ENCODE measurements at regions not wholly inside any gene's neighbourhood (a gene's known extent, or its start where the extent isn't known, plus 50 kb on each side); places are given as distances from the start of the nearest gene placed in this dataset.

DNA sequence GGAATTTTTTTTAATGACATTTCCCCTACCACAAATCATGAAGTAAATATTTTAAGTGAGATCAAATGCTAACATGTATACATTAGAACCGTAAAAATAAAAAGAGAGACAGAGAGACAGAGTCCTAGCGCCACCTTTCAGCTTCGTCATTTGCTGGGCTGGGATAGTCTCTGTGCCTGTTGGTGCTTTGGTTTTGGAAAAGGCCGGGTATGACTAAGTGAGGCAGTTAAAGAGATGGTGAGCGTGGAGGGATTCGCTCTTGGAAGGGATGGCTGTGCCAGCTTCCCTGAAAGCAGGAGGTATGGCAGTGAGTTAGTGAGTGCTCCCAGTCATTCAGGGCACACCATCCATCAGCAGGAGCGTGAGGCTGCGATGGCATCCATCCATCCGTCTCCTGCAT, 729.6 kb upstream of the WWC1 start:
- DNase-seq (ENCODE audit: low spot score) = no peak

GRCh38 chr5:167564275-167564674, 727.2 kb upstream of the WWC1 start:
- no peak for DNase-seq (ENCODE audit: low spot score)

DNA sequence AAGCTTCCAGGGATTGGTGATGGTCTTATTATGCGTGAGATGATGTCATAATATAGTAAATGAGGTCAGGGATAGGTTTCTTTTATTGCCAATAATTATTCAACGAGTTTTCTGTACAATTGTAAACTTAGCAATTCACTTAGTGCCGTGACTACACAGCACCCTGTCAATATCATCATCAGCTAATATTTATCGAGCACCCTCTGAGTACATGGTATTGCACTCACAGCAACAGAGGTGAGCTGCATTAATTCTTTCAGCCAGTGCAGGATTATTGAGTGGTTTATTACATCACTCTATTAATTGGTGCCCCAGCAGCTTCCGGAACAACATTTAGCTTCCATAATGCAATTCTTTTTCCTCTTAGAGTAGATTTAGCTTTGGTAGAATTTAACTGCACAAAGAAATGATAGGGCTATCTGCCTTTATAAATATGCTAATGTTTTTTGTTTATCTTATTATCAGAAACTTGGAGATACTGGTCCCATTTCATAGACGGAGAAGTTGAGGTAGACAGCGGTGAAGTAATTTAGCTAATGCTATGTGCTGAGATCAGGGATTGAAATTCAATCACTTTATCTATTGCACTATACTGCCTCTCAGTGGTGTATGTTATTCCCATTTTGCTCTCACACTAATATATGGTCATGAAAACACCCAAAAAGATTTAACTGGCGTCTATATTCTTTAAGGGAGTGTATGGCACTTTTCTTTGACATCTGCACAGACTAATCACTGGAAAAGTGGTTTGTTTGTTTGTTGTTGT, 726.1 kb upstream of the WWC1 start:
- DNase-seq (ENCODE audit: low spot score) = peak; percentile 35

GRCh38 chr5:167570431-167570830, 721.0 kb upstream of the WWC1 start:
- DNase-seq (ENCODE audit: low spot score) = no peak

DNA sequence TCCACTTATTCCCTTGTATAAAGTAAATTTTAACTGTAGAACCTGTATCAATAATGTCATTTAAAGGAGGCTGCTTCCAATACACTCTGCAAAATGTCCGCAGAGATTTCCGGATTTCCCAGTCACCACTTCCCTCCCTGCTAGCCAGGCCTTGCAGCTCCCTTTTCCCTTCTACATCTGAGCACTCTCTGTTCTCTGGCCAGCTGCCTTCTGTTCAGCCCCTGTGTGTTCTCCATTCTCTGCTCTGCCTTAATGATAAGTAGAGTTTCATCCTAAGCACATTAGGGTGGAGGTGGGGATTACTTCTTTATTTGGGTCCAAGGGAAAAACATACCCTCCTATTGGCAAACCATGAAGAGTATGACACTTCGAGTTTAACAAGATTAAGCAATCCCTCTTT, 719.6 kb upstream of the WWC1 start:
- DNase-seq (ENCODE audit: low spot score) = no peak

- DNase-seq (ENCODE audit: low spot score) = no peak
These were observed 717.9 kb upstream of the WWC1 start for GRCh38 chr5:167573370-167574127.

DNA sequence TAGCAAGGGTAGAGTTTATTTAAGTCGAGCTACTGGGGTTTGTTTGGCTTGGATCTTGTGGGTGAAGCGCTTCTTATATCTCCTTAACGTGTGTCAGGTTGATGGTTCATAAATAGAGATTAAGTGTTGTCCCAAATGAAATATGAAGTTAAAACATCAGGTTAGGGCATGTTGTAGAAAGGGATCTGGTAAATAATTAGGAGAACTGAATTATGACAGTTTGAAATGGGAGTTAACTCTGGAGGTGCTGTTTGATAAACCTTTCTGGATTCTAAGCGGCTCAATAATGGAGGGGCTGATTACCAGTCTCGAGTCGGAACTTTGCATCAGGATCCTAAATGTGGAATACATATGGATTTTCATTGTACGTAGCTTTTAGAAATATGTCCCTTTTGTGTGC, 717.0 kb upstream of the WWC1 start:
- no peak for DNase-seq (ENCODE audit: low spot score)

GRCh38 chr5:167575330-167575729, 716.1 kb upstream of the WWC1 start:
- no peak for DNase-seq (ENCODE audit: low spot score)

- DNase-seq (ENCODE audit: low spot score) = no peak
These were observed 715.3 kb upstream of the WWC1 start for GRCh38 chr5:167576126-167576525.

DNA sequence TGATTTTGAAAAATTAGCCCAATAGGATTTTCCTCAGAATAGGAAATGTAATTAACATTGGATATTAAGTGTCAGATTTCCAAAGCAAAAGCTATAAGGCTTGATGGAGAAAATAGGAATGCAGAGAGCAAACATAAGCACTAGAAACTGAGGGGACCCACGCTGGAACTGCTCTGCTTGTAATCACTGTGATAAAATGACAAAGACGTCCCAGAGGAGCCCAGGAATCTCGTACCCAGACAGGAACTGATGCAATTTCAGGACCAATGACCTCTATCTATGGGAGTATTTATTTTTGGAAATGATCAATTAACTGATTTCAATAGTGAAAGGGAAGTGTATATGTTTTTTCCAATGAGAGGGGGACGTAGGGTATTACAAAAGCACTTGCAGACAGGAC, 714.5 kb upstream of the WWC1 start:
- no peak for DNase-seq (ENCODE audit: low spot score)

- DNase-seq (ENCODE audit: low spot score) = no peak
These were observed 713.8 kb upstream of the WWC1 start for GRCh38 chr5:167577616-167578015.

- no peak for DNase-seq (ENCODE audit: low spot score)
These were observed 712.3 kb upstream of the WWC1 start for GRCh38 chr5:167578977-167579692.

- no peak for DNase-seq (ENCODE audit: low spot score)
These were observed 711.8 kb upstream of the WWC1 start for GRCh38 chr5:167579693-167580055.

- DNase-seq (ENCODE audit: low spot score) = no peak
These were observed 710.8 kb upstream of the WWC1 start for GRCh38 chr5:167580608-167581007.

- peak; percentile 3 for DNase-seq (ENCODE audit: low spot score)
These were observed 709.2 kb upstream of the WWC1 start for GRCh38 chr5:167582283-167582682.

- no peak for DNase-seq (ENCODE audit: low spot score)
These were observed 708.6 kb upstream of the WWC1 start for GRCh38 chr5:167582886-167583285.

DNA sequence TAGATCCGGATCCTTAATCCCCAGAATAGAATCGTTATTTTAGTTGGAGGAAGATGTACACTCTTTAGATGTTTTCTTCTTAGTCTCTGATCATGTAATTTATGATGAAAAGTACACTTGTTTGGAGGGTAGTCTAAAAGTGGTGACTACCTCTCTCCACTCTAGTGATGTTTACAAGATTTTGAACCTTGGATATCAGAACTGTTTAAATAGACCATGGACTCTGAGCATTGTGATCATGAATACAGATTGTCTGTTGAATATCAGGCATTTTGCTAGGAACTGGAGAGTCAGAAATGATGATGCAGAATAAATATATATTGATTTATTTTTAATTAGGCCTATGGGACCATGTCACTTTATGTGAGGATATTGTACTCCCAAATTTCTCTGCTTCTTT, 706.3 kb upstream of the WWC1 start:
- DNase-seq (ENCODE audit: low spot score) = no peak

DNA sequence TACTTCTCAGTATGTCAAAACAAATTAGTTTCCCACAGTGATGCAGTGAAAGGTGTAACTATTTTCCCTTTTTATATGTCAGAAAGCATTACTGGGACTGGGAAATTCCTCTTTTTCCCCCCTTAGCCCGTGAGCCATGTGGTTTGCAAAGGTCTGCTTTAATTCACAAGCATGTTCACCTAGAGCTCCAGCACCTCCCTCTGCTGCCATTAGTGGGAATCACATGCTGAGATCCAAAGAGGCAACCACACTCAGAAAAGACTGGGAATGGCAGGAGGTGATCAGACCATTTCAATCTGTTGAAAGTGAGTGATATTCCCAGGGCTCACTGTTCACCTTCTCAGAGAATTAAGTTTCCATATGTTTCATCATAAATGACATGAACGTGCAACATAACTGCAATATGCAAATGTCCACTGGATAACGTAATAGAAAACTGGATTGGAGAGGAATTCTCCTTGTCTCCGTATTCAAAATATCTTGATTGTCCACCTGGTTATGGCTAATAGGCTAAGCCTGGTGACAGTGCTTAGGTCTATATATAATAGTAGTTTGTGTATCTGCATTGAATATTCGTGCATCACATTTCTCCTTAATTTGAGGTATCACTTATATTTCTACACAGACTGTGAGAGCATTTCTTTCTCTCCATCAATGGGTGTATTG, 703.5 kb upstream of the WWC1 start:
- peak; percentile 48 for DNase-seq (ENCODE audit: low spot score)

- DNase-seq (ENCODE audit: low spot score) = no peak
These were observed 699.3 kb upstream of the WWC1 start for GRCh38 chr5:167592114-167592513.

GRCh38 chr5:167593329-167594060, 698.0 kb upstream of the WWC1 start:
- no peak for DNase-seq (ENCODE audit: low spot score)

DNA sequence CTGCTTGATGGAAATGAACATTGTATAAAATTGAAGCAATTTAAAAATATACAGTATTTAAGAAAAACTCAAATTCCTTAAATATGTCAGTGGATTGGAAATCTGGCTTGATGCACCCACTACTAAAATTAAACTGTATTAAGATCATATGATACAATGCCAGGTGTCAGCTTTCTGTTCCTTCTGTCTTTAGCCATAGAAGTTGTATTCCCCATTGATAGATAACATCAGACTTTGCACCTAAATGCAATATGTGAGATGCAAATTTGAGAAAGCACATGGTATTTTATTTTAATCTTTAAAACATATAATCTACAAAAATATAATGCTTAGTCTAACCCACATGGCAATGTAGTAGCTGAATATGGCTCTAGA, 697.4 kb upstream of the WWC1 start:
- DNase-seq (ENCODE audit: low spot score) = no peak

DNA sequence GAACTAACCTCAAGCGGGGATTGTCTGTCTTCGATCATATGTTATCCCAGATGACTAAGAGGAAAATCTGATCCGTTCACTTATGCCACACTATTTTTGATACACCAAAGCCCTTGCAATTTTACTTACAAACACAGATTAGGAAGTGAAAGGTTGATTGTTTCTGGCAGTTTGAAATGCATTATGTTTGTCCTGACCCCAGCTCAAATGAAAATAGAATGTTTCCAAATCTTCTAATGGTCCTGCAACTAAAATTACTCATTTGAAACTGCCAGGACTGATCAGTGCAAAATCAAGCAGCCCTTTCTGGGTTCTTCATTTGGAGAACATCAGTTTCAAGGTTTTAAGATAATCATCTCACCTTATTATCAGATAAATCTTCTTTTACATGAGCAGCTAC, 696.7 kb upstream of the WWC1 start:
- no peak for DNase-seq (ENCODE audit: low spot score)

Data from RKO (cell line).